Mesendoderm (in vitro differentiated cells): ENCODE measurements at regions not wholly inside any gene's neighbourhood (a gene's known extent, or its start where the extent isn't known, plus 50 kb on each side); places are given as distances from the start of the nearest gene placed in this dataset.

ENCODE experiments used
- DNase-seq: peaks from one replicate; pipeline ENCODE4 v3.0.0; 2013
- H2AK5ac ChIP-seq: 2 replicates; pipeline ENCODE4 v1.6.1; 2013; ENCODE audit warnings: low read length, inconsistent platforms
- H2BK120ac ChIP-seq: 2 replicates; pipeline ENCODE4 v1.6.1; 2013; ENCODE audit warnings: low read depth, mild to moderate bottlenecking, low read length, moderate library complexity, mixed read lengths
- H2BK15ac ChIP-seq: replicated peaks from 2 replicates; pipeline ENCODE4 v1.6.1; 2013; ENCODE audit warnings: low read depth, mild to moderate bottlenecking, moderate library complexity
- H2BK5ac ChIP-seq: 2 replicates; pipeline ENCODE4 v1.6.1; 2013; ENCODE audit warnings: low read length, inconsistent platforms
- H3K18ac ChIP-seq: 2 replicates; pipeline ENCODE4 v1.6.1; 2013; ENCODE audit warnings: mild to moderate bottlenecking, low read length, mixed read lengths
- H3K23ac ChIP-seq: one replicate; pipeline ENCODE4 v1.6.1; 2013; ENCODE audit warnings: low read length
- H3K27ac ChIP-seq: 2 replicates; pipeline ENCODE4 v1.5.1; 2013; ENCODE audit warnings: low read depth, mild to moderate bottlenecking, inconsistent platforms, low read length, moderate library complexity
- H3K27me3 ChIP-seq: 2 replicates; pipeline ENCODE4 v1.6.1; 2013; ENCODE audit warnings: low read length, control low read depth, mild to moderate bottlenecking, inconsistent platforms; ENCODE audit not compliant: insufficient read depth, poor library complexity
- H3K36me3 ChIP-seq: 2 replicates; pipeline ENCODE4 v1.6.1; 2013; ENCODE audit warnings: low read length, inconsistent platforms; ENCODE audit not compliant: control insufficient read depth, insufficient read depth
- H3K4ac ChIP-seq: one replicate; pipeline ENCODE4 v1.6.1; 2013; ENCODE audit warnings: low read depth, mild to moderate bottlenecking, low read length, moderate library complexity
- H3K4me1 ChIP-seq: 2 replicates; pipeline ENCODE4 v1.6.1; 2013; ENCODE audit warnings: low read depth, low read length, inconsistent platforms; ENCODE audit not compliant: control insufficient read depth
- H3K4me2 ChIP-seq: 2 replicates; pipeline ENCODE4 v1.6.1; 2013; ENCODE audit warnings: low read length
- H3K4me3 ChIP-seq: 2 replicates; pipeline ENCODE4 v1.5.1; 2013; ENCODE audit warnings: mild to moderate bottlenecking, low read length
- H3K56ac ChIP-seq: one replicate; pipeline ENCODE4 v1.6.1; 2013; ENCODE audit warnings: low read length
- H3K79me1 ChIP-seq: 2 replicates; pipeline ENCODE4 v1.6.1; 2013; ENCODE audit warnings: low read length, inconsistent platforms
- H3K79me2 ChIP-seq: 2 replicates; pipeline ENCODE4 v1.6.1; 2013; ENCODE audit warnings: mild to moderate bottlenecking, low read length; ENCODE audit not compliant: control insufficient read depth, insufficient read depth
- H3K9ac ChIP-seq: 2 replicates; pipeline ENCODE4 v1.6.1; 2013; ENCODE audit warnings: low read length, inconsistent platforms
- H4K5ac ChIP-seq: one replicate; pipeline ENCODE4 v1.6.1; 2013; ENCODE audit warnings: low read length
- H4K8ac ChIP-seq: one replicate; pipeline ENCODE4 v1.6.1; 2013; ENCODE audit warnings: low read depth, mild to moderate bottlenecking, control low read depth, low read length, moderate library complexity
- WGBS: extraction: QIAGEN DNeasy Blood & Tissue Kit; methylation state at CpG from one replicate; pipeline ENCODE4 v1.1.7; 2013; ENCODE audit warnings: low lambda C conversion rate, missing lambda C conversion rate; ENCODE audit not compliant: insufficient coverage; ENCODE audit errors: extremely low coverage; 5-methylcytosine and 5-hydroxymethylcytosine counted together

DNA sequence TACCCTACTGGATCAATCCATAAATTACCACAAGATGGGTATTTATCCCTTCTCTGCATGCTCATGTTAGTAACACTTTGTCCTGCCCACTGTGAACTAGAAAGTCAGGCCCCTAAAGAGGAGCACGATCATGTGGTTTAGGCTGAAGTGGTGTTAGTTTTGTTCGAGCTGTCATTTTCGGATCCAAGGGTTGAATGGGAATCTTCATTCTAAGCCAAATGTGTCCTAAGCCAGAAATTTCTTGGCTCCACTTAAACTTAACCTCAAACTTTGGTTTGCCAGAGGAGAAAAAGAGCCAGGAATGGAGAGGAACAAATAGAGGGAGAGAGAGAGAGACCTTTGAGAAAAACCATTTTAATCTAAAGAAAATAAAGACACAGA, 837.7 kb upstream of the ZNF608 start:
- no peaks in the 10 kb centered on the region for H3K79me2 ChIP-seq
- H3K4me3 ChIP-seq = no peak overlapping the region
- no peak for DNase-seq

GRCh38 chr5:125587631-125588030, 835.6 kb upstream of the GRAMD2B start:
- Histone ChIP-seq H3K4ac (no peak overlapping the region), H3K27ac (no peak overlapping the region), H2BK5ac (no peak overlapping the region), H2BK15ac (no peak overlapping the region), H3K18ac (no peak overlapping the region), H3K4me3 (no peak overlapping the region), H3K79me2 (no peaks in the 10 kb centered on the region), H3K4me2 (no peak overlapping the region), H3K56ac (no peak overlapping the region), H3K79me1 (no peaks in the 10 kb centered on the region), H4K8ac (no peak overlapping the region), H4K5ac (no peak overlapping the region), H3K23ac (no peak overlapping the region), H3K9ac (no peak overlapping the region), H3K4me1 (no peaks in the 10 kb centered on the region), H2AK5ac (no peak overlapping the region), H3K36me3 (no peaks in the 10 kb centered on the region), H2BK120ac (no peak overlapping the region), H3K27me3 (no peaks in the 10 kb centered on the region)
- WGBS = no CpG with 5 or more reads among the region's 1 CpG
- DNase-seq = no peak

More for the DNA sequence above, 837.7 kb upstream of the ZNF608 start:
- Histone ChIP-seq H3K36me3 (no peaks in the 10 kb centered on the region), H4K5ac (no peak overlapping the region), H3K56ac (no peak overlapping the region), H3K9ac (no peak overlapping the region), H3K18ac (no peak overlapping the region), H2AK5ac (no peak overlapping the region), H3K23ac (no peak overlapping the region), H3K79me1 (no peaks in the 10 kb centered on the region), H2BK120ac (no peak overlapping the region), H3K4me1 (no peaks in the 10 kb centered on the region), H4K8ac (no peak overlapping the region), H3K4me2 (no peak overlapping the region), H3K4ac (no peak overlapping the region), H2BK15ac (no peak overlapping the region), H3K27me3 (no peaks in the 10 kb centered on the region), H2BK5ac (no peak overlapping the region), H3K27ac (no peak overlapping the region)
- WGBS = no CpG with 5 or more reads among the region's 3 CpGs

DNA sequence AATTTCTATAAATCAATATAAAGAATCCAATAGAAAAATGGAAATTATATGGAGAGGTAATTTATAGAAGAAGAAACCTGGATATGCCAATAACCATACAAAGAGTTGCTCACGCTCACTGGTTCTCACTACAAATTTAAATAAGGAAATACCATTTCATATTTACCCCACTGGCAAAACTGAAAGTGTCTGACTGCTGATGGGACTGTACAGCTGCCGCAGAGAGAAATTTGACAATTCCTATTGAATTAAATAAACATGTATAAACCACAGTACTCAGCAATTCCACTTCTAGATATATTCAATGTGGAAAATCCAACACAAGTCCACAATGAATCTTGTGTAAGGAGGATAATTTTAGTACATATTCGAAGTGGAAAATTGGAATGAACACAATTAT, 830.4 kb upstream of the GRAMD2B start:
- H3K9ac ChIP-seq = no peak overlapping the region
- H2BK5ac ChIP-seq = no peak overlapping the region
- no peak overlapping the region for H3K4me2 ChIP-seq
- H3K4me1 ChIP-seq = no peaks in the 10 kb centered on the region
- no peak overlapping the region for H3K4ac ChIP-seq
- no peaks in the 10 kb centered on the region for H3K27me3 ChIP-seq
- no peaks in the 10 kb centered on the region for H3K79me2 ChIP-seq
- H2BK15ac ChIP-seq = no peak overlapping the region
- H4K5ac ChIP-seq = no peak overlapping the region
- H3K36me3 ChIP-seq = no peaks in the 10 kb centered on the region
- no peak overlapping the region for H2AK5ac ChIP-seq
- H2BK120ac ChIP-seq = no peak overlapping the region
- no peaks in the 10 kb centered on the region for H3K79me1 ChIP-seq
- DNase-seq = no peak
- H3K27ac ChIP-seq = no peak overlapping the region
- H3K18ac ChIP-seq = no peak overlapping the region
- no peak overlapping the region for H3K56ac ChIP-seq
- no peak overlapping the region for H3K23ac ChIP-seq
- no peak overlapping the region for H3K4me3 ChIP-seq
- no CpG with 5 or more reads among the region's 3 CpGs for WGBS
- no peak overlapping the region for H4K8ac ChIP-seq

GRCh38 chr5:125595095-125595494, 828.1 kb upstream of the GRAMD2B start:
- Histone ChIP-seq H3K4me3 (no peak overlapping the region), H4K8ac (no peak overlapping the region), H3K56ac (no peak overlapping the region), H3K9ac (no peak overlapping the region), H3K27ac (no peak overlapping the region), H3K79me2 (no peaks in the 10 kb centered on the region), H2BK5ac (no peak overlapping the region), H3K36me3 (no peaks in the 10 kb centered on the region), H2BK120ac (no peak overlapping the region), H2AK5ac (no peak overlapping the region), H3K23ac (no peak overlapping the region), H3K4me2 (no peak overlapping the region), H3K4me1 (no peaks in the 10 kb centered on the region), H3K4ac (no peak overlapping the region), H4K5ac (no peak overlapping the region), H3K18ac (no peak overlapping the region), H2BK15ac (no peak overlapping the region), H3K27me3 (no peaks in the 10 kb centered on the region), H3K79me1 (no peaks in the 10 kb centered on the region)
- DNase-seq = no peak
- WGBS = no CpG with 5 or more reads among the region's 6 CpGs

GRCh38 chr5:125595845-125596244, 827.4 kb upstream of the GRAMD2B start:
- no peak overlapping the region for H3K23ac ChIP-seq
- WGBS = no CpG with 5 or more reads among the region's 3 CpGs
- H2BK15ac ChIP-seq = no peak overlapping the region
- H3K18ac ChIP-seq = no peak overlapping the region
- H3K27me3 ChIP-seq = no peaks in the 10 kb centered on the region
- H3K36me3 ChIP-seq = no peaks in the 10 kb centered on the region
- H2BK5ac ChIP-seq = no peak overlapping the region
- no peak overlapping the region for H4K8ac ChIP-seq
- no peak overlapping the region for H3K27ac ChIP-seq
- H2AK5ac ChIP-seq = no peak overlapping the region
- H3K9ac ChIP-seq = no peak overlapping the region
- no peak overlapping the region for H2BK120ac ChIP-seq
- no peak overlapping the region for H3K4me2 ChIP-seq
- no peak overlapping the region for H4K5ac ChIP-seq
- no peaks in the 10 kb centered on the region for H3K4me1 ChIP-seq
- no peaks in the 10 kb centered on the region for H3K79me1 ChIP-seq
- H3K56ac ChIP-seq = no peak overlapping the region
- H3K79me2 ChIP-seq = no peaks in the 10 kb centered on the region
- H3K4me3 ChIP-seq = no peak overlapping the region
- no peak for DNase-seq
- H3K4ac ChIP-seq = no peak overlapping the region

- Histone ChIP-seq H3K36me3 (no peaks in the 10 kb centered on the region), H3K27ac (no peak overlapping the region), H3K4me1 (no peaks in the 10 kb centered on the region), H2BK5ac (no peak overlapping the region), H4K5ac (no peak overlapping the region), H2BK120ac (no peak overlapping the region), H3K18ac (no peak overlapping the region), H3K4me3 (no peak overlapping the region), H3K79me2 (no peaks in the 10 kb centered on the region), H3K4ac (no peak overlapping the region), H3K27me3 (no peaks in the 10 kb centered on the region), H3K79me1 (no peaks in the 10 kb centered on the region), H2AK5ac (no peak overlapping the region), H3K9ac (no peak overlapping the region), H3K4me2 (no peak overlapping the region), H3K56ac (no peak overlapping the region), H4K8ac (no peak overlapping the region), H2BK15ac (no peak overlapping the region), H3K23ac (no peak overlapping the region)
- WGBS = no CpG with 5 or more reads among the region's 2 CpGs
- DNase-seq = no peak
Measured at GRCh38 chr5:125597338-125597737, 825.9 kb upstream of the GRAMD2B start.
